ENCODE measurements at regions not wholly inside any gene's neighbourhood (a gene's known extent, or its start where the extent isn't known, plus 50 kb on each side); places are given as distances from the start of the nearest gene placed in this dataset.

GRCh38 chr11:104581246-104581980 lies 316.8 kb downstream of the CASP12 start:
- Histone ChIP-seq H2BK12ac (ENCODE audit: low read depth, low read length) (no peak overlapping the region), H2BK5ac (ENCODE audit: low read depth, low read length) (no peak overlapping the region), H2BK20ac (ENCODE audit: low read length) (no peak overlapping the region), H2BK120ac (replicated peaks; ENCODE audit: low read depth, low read length) (no peak overlapping the region), H3K9ac (replicated peaks in 1 of 4; ENCODE audit: extremely low read depth in 1 of 4, low read depth in 3 of 4, low read length in 3 of 4) (no peak overlapping the region), H3K4ac (replicated peaks; ENCODE audit: insufficient read length, low read depth, low read length) (no peak overlapping the region), H3K56ac (replicated peaks; ENCODE audit: insufficient read length, low read depth, low read length) (no peak overlapping the region), H3K27me3 (replicated peaks in 1 of 4; ENCODE audit: control insufficient read depth in 3 of 4, extremely low read depth in 1 of 4, insufficient read depth in 3 of 4, low read length in 3 of 4) (no peaks in the 10 kb centered on the region), H3K4me3 (ENCODE audit: extremely low read depth in 1 of 4, insufficient read depth in 2 of 4, low read depth in 3 of 4, low read length in 4 of 4) (no peak overlapping the region), H3K14ac (ENCODE audit: insufficient read length) (no peak overlapping the region), H3K4me1 (replicated peaks in 1 of 4; ENCODE audit: control insufficient read depth in 3 of 4, insufficient read depth in 4 of 4, low read length in 3 of 4) (peaks cover 0 to 6% (median 0%) of the 10 kb centered on the region in 4 experiments; a peak in 2 of 7 replicates), H3K9me3 (ENCODE audit: insufficient read depth in 2 of 2, low read depth in 1 of 2, low read length in 1 of 2) (0 out of 4 replicates have a peak, but pooled peaks cover 0 to 5% of the 10 kb centered on the region in 2 experiments), H3K18ac (ENCODE audit: extremely low read depth, low read length) (no peak overlapping the region), H3K23me2 (ENCODE audit: low read depth, low read length) (no peaks in the 10 kb centered on the region), H3K79me1 (ENCODE audit: low read depth, low read length) (no peaks in the 10 kb centered on the region), H3K4me2 (ENCODE audit: insufficient read depth in 1 of 2, low read depth in 2 of 2, low read length in 2 of 2) (peak overlapping the region in 1 of 2 experiments; percentile 40; a peak in 1 of 4 replicates), H3K27ac (ENCODE audit: low read depth, low read length) (no peak overlapping the region), H4K8ac (ENCODE audit: extremely low read depth, insufficient read depth, low read length) (no peak overlapping the region), H3K36me3 (ENCODE audit: control insufficient read depth in 2 of 4, insufficient read depth in 4 of 4, low read length in 3 of 4) (0 out of 8 replicates have a peak, but pooled peaks cover 0 to 3% (median 0%) of the 10 kb centered on the region in 4 experiments), H4K20me1 (replicated peaks in 1 of 2; ENCODE audit: control insufficient read depth in 1 of 2, insufficient read depth in 2 of 2, low read length in 2 of 2) (no peaks in the 10 kb centered on the region), H2AFZ (ENCODE audit: low read length) (no peak overlapping the region), H3K23ac (ENCODE audit: insufficient read length) (no peak overlapping the region), H4K5ac (ENCODE audit: insufficient read length, low read depth, low read length) (no peak overlapping the region), H2BK15ac (ENCODE audit: low read length) (no peak overlapping the region), H4K91ac (replicated peaks; ENCODE audit: insufficient read length, low read length) (no peak overlapping the region), H2AK5ac (ENCODE audit: low read depth, low read length) (no peak overlapping the region), H3K79me2 (ENCODE audit: control insufficient read depth in 1 of 2, insufficient read depth in 2 of 2, low read length in 2 of 2) (no peaks in the 10 kb centered on the region)
- POLR2A ChIA-PET (ENCODE audit: partially characterized antibody): interaction anchor here (0.6 kb wide), 1 partner anchor 73 kb away, joined by 3 read pairs; no protein-coding TSS in a partner anchor
- peak; percentile 85 for FAIRE-seq
- CTCF ChIA-PET (ENCODE audit: partially characterized antibody): no interaction called here
- WGBS, 2 experiments (ENCODE audit: extremely low coverage in 1 of 2, insufficient coverage in 1 of 2, insufficient read length in 1 of 2, insufficient replicate concordance in 2 of 2, low coverage in 1 of 2, low lambda C conversion rate in 2 of 2, missing lambda C conversion rate in 1 of 2): 10% methylated on average over 2 of the region's 2 CpGs; no CpG with 5 or more reads in 1 of the 2 experiments
- DNase-seq (ENCODE audit: low read depth in 1 of 2, low spot score in 2 of 2): no peak
- TF ChIP-seq EGR1 (IDR thresholded peaks at IDR 0.05; ENCODE audit: borderline replicate concordance, low read depth, low read length): no peak
- no peak for TF ChIP-seq CHD2 (IDR thresholded peaks at IDR 0.05; ENCODE audit: low read length)
- no peak for TF ChIP-seq RNF2 (IDR thresholded peaks at IDR 0.05; ENCODE audit: borderline replicate concordance, low read depth, low read length, missing control alignments, poor library complexity, severe bottlenecking)
- TF ChIP-seq PHF8 (conservative IDR thresholded peaks at IDR 0.05; ENCODE audit: low read depth, low read length): no peak
- no peak for TF ChIP-seq SRF (IDR thresholded peaks at IDR 0.05; ENCODE audit: low read depth, low read length)
- TF ChIP-seq EP300 (IDR thresholded peaks at IDR 0.05; ENCODE audit: borderline replicate concordance in 1 of 2, low read depth in 2 of 2, low read length in 2 of 2): peak in 1 of 2 experiments; percentile 89; a peak in 2 of 3 replicates
- TF ChIP-seq RAD21 (IDR thresholded peaks at IDR 0.05 in 1 of 2, conservative IDR thresholded peaks at IDR 0.05 in 1 of 2; ENCODE audit: low read depth in 2 of 2, low read length in 2 of 2): no peak
- TF ChIP-seq HDAC2 (IDR thresholded peaks at IDR 0.05; ENCODE audit: borderline replicate concordance in 1 of 2, low read depth in 2 of 2, low read length in 2 of 2): 0 out of 4 replicates have a peak, but pooled peaks of 1 of the 2 experiments have one; percentile 50
- no peak for TF ChIP-seq SIRT6 (IDR thresholded peaks at IDR 0.05; ENCODE audit: low read length)
- TF ChIP-seq USF2 (IDR thresholded peaks at IDR 0.05; ENCODE audit: low read length): no peak

Data from H1 (cell line).